GM23338 (cell line): ENCODE measurements at regions not wholly inside any gene's neighbourhood (a gene's known extent, or its start where the extent isn't known, plus 50 kb on each side); places are given as distances from the start of the nearest gene placed in this dataset.
"Not testable (repeated sequence)": the region's sequence is repeated elsewhere in the genome, so short reads cannot be mapped to it uniquely, and the experiment has no call there.

ENCODE experiments used
- CTCF ChIP-seq, 2 experiments: fragments of 200-600 bp in 1 of 2; sonication (generic) in 1 of 2; conservative IDR thresholded peaks; 2 replicates each; pipeline versions ENCODE4 v1.5.1 to v1.6.1; 2016 to 2017; ENCODE audit warnings: antibody characterized with exemption in 2 of 2, low read depth in 2 of 2, mild to moderate bottlenecking in 2 of 2, moderate library complexity in 1 of 2
- EZH2 ChIP-seq: fragments of 200-600 bp; sonication (generic); IDR thresholded peaks from one replicate; pipeline ENCODE4 v1.8.0; 2017; ENCODE audit warnings: antibody characterized with exemption, mild to moderate bottlenecking, low read depth; ENCODE audit not compliant: unreplicated experiment
- EZH2phosphoT487 ChIP-seq: fragments of 200-600 bp; sonication (generic); IDR thresholded peaks from one replicate; pipeline ENCODE4 v1.8.1; 2018; ENCODE audit warnings: antibody characterized with exemption; ENCODE audit not compliant: unreplicated experiment
- NANOG ChIP-seq: IDR thresholded peaks from 2 replicates; pipeline ENCODE4 v1.6.1; 2016; ENCODE audit warnings: antibody characterized with exemption, borderline replicate concordance
- POLR2AphosphoS5 ChIP-seq: IDR thresholded peaks from 2 replicates; pipeline ENCODE4 v1.6.1; 2016; ENCODE audit warnings: antibody characterized with exemption, low read depth
- REST ChIP-seq: IDR thresholded peaks from one replicate; pipeline ENCODE4 v1.6.1; 2018; ENCODE audit warnings: antibody characterized with exemption; ENCODE audit not compliant: unreplicated experiment
- STAT1 ChIP-seq: IDR thresholded peaks from one replicate; pipeline ENCODE4 v1.6.1; 2016; ENCODE audit warnings: antibody characterized with exemption; ENCODE audit not compliant: unreplicated experiment
- ZNF114 ChIP-seq: fragments of 250-450 bp; sonication (Bioruptor Pico); IDR thresholded peaks from 2 replicates; pipeline ENCODE4 v1.5.0; 2020; ENCODE audit warnings: mild to moderate bottlenecking, moderate library complexity

- not testable (repeated sequence) for TF ChIP-seq CTCF (conservative IDR thresholded peaks at IDR 0.05; ENCODE audit: low read depth in 2 of 2); NANOG; EZH2; EZH2phosphoT487; POLR2AphosphoS5; ZNF114 (CRISPR knock-in tag); REST; STAT1
Observed at GRCh38 chr5:16276859-16277258, 97.3 kb upstream of the MARCHF11 start.
